Dedifferentiated amniotic fluid mesenchymal stem cell (primary cell): ENCODE measurements at regions not wholly inside any gene's neighbourhood (a gene's known extent, or its start where the extent isn't known, plus 50 kb on each side); places are given as distances from the start of the nearest gene placed in this dataset.

ENCODE experiments used
- DNase-seq: peaks from one replicate; pipeline ENCODE4 v3.0.0-alpha.2; 2016; ENCODE audit errors: extremely low spot score

GRCh38 chr15:66832664-66833063, 130.6 kb downstream of the SMAD6 start:
- peak; percentile 47 for DNase-seq

- no peak for DNase-seq
These were observed 131.3 kb downstream of the SMAD6 start for GRCh38 chr15:66833371-66833770.

GRCh38 chr15:66833803-66834202, 131.8 kb downstream of the SMAD6 start:
- DNase-seq, result no peak

- no peak for DNase-seq
These were observed 133.1 kb downstream of the SMAD6 start for GRCh38 chr15:66834881-66835878.

GRCh38 chr15:66836231-66837030, 134.4 kb downstream of the SMAD6 start:
- no peak for DNase-seq

- no peak for DNase-seq
These were observed 136.2 kb downstream of the SMAD6 start for GRCh38 chr15:66838202-66838601.

- DNase-seq, result peak; percentile 43
These were observed 136.7 kb downstream of the SMAD6 start for GRCh38 chr15:66838671-66839239.

- no peak for DNase-seq
These were observed 137.6 kb downstream of the SMAD6 start for GRCh38 chr15:66839506-66840112.

GRCh38 chr15:66840615-66841390, 138.8 kb downstream of the SMAD6 start:
- DNase-seq, result no peak

- DNase-seq, result peak; percentile 91
These were observed 140.1 kb downstream of the SMAD6 start for GRCh38 chr15:66841953-66842681.

GRCh38 chr15:66842710-66843441, 140.8 kb downstream of the SMAD6 start:
- DNase-seq, result peak; percentile 55

- no peak for DNase-seq
These were observed 141.5 kb downstream of the SMAD6 start for GRCh38 chr15:66843581-66843980.

- no peak for DNase-seq
These were observed 142.2 kb downstream of the SMAD6 start for GRCh38 chr15:66844041-66844746.

GRCh38 chr15:66844747-66845145, 142.7 kb downstream of the SMAD6 start:
- no peak for DNase-seq

GRCh38 chr15:66845266-66845785, 143.3 kb downstream of the SMAD6 start:
- no peak for DNase-seq

- DNase-seq, result no peak
These were observed 144.0 kb downstream of the SMAD6 start for GRCh38 chr15:66846031-66846430.

GRCh38 chr15:66846811-66847210, 144.8 kb downstream of the SMAD6 start:
- DNase-seq, result no peak

GRCh38 chr15:66847565-66847991, 145.5 kb downstream of the SMAD6 start:
- no peak for DNase-seq

GRCh38 chr15:66848116-66848515, 146.1 kb downstream of the SMAD6 start:
- no peak for DNase-seq
